ENCODE measurements at regions not wholly inside any gene's neighbourhood (a gene's known extent, or its start where the extent isn't known, plus 50 kb on each side); places are given as distances from the start of the nearest gene placed in this dataset.

- Mint-ChIP-seq H3K4me1 (ENCODE audit: unreplicated experiment) (no peaks in the 10 kb centered on the region), H3K36me3 (ENCODE audit: unreplicated experiment) (no peaks in the 10 kb centered on the region), H3K27me3 (ENCODE audit: unreplicated experiment) (peaks cover 4% of the 10 kb centered on the region), H3K9me3 (ENCODE audit: unreplicated experiment) (no peaks in the 10 kb centered on the region), H3K27ac (ENCODE audit: unreplicated experiment) (no peak overlapping the region), H3K4me3 (ENCODE audit: unreplicated experiment) (no peak overlapping the region)
- no peak for DNase-seq (ENCODE audit: extremely low spot score, unreplicated experiment)
- TF ChIP-seq CTCF (IDR thresholded peaks at IDR 0.05): no peak
Measured at GRCh38 chr3:24734019-24734418, 239.4 kb upstream of the THRB start.

GRCh38 chr3:24736701-24737100, 242.1 kb upstream of the THRB start:
- no peak overlapping the region for H3K27ac Mint-ChIP-seq (ENCODE audit: unreplicated experiment)
- H3K36me3 Mint-ChIP-seq (ENCODE audit: unreplicated experiment): no peaks in the 10 kb centered on the region
- peaks cover 5% of the 10 kb centered on the region for H3K4me1 Mint-ChIP-seq (ENCODE audit: unreplicated experiment)
- DNase-seq (ENCODE audit: extremely low spot score, unreplicated experiment): no peak
- no peak overlapping the region for H3K4me3 Mint-ChIP-seq (ENCODE audit: unreplicated experiment)
- H3K9me3 Mint-ChIP-seq (ENCODE audit: unreplicated experiment): no peaks in the 10 kb centered on the region
- peaks cover 4% of the 10 kb centered on the region for H3K27me3 Mint-ChIP-seq (ENCODE audit: unreplicated experiment)
- no peak for TF ChIP-seq CTCF (IDR thresholded peaks at IDR 0.05)

DNA sequence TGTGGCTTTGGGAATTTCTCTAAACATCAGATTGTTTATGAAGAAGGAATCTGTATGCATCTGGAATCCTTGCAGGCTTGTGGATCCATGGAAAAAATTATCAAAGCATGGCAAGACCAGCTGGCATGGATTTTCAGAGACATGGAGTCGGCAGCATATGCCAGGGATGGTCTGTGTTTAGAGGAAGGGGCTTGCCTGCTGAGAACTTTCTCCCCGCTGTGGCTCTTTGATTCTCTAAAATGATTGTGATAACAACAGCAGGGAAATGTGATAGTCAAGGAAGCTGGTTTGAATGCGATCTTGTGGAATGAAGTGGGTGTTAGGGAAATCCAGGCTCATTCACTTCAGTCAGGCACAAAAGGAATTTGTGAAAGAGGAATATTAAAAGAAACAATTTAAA, 245.7 kb upstream of the THRB start:
- no peak for TF ChIP-seq CTCF (IDR thresholded peaks at IDR 0.05)
- Mint-ChIP-seq H3K4me3 (ENCODE audit: unreplicated experiment) (no peak overlapping the region), H3K9me3 (ENCODE audit: unreplicated experiment) (no peaks in the 10 kb centered on the region), H3K4me1 (ENCODE audit: unreplicated experiment) (peaks cover 5% of the 10 kb centered on the region), H3K27me3 (ENCODE audit: unreplicated experiment) (no peaks in the 10 kb centered on the region), H3K36me3 (ENCODE audit: unreplicated experiment) (no peaks in the 10 kb centered on the region), H3K27ac (ENCODE audit: unreplicated experiment) (no peak overlapping the region)
- no peak for DNase-seq (ENCODE audit: extremely low spot score, unreplicated experiment)

DNA sequence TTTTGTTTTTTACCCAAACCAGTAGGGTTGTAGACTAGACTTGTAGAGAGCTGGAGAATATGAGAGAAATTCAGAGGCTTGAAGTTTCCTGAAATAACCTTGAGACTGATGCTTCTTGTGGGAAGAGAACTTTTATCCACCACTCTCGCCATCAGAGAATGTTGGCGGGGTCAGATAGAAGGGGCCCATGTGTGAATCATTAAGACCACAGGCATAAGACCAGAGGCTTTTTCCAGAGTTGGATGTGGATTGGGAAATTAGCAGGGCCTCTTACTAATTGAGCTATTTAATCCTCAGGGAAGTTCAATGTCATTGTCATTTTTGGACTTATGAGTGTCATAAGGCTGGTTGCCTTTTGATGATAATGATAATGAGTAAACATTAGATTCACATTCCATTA, 246.9 kb upstream of the THRB start:
- no peak for DNase-seq (ENCODE audit: extremely low spot score, unreplicated experiment)
- Mint-ChIP-seq H3K4me1 (ENCODE audit: unreplicated experiment) (peaks cover 5% of the 10 kb centered on the region), H3K4me3 (ENCODE audit: unreplicated experiment) (no peak overlapping the region), H3K36me3 (ENCODE audit: unreplicated experiment) (no peaks in the 10 kb centered on the region), H3K27me3 (ENCODE audit: unreplicated experiment) (no peaks in the 10 kb centered on the region), H3K9me3 (ENCODE audit: unreplicated experiment) (no peaks in the 10 kb centered on the region), H3K27ac (ENCODE audit: unreplicated experiment) (no peak overlapping the region)
- TF ChIP-seq CTCF (IDR thresholded peaks at IDR 0.05): no peak

DNA sequence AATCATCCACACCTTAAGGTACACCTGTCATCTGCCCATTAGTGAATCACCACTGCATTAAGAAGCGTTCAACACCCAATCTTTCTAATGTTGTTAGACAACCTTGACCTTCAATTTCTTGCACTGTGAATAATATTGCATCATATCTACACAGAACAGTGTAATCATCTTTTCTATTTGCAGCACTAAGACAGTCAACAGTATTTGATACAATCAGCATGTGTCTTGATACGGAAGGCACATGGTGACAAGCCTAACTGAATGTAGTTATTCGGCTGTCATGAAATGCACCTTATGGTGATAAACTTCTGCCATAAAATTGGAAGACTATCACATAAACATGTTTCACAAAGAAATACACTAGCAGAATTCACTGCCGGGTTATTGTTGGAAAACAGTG, 253.9 kb upstream of the THRB start:
- Mint-ChIP-seq H3K4me3 (ENCODE audit: unreplicated experiment) (no peak overlapping the region), H3K4me1 (ENCODE audit: unreplicated experiment) (no peaks in the 10 kb centered on the region)

More for the DNA sequence above, 253.9 kb upstream of the THRB start:
- H3K27me3 Mint-ChIP-seq (ENCODE audit: unreplicated experiment): peaks cover 12% of the 10 kb centered on the region
- H3K9me3 Mint-ChIP-seq (ENCODE audit: unreplicated experiment): no peaks in the 10 kb centered on the region
- H3K36me3 Mint-ChIP-seq (ENCODE audit: unreplicated experiment): no peaks in the 10 kb centered on the region
- no peak for TF ChIP-seq CTCF (IDR thresholded peaks at IDR 0.05)
- DNase-seq (ENCODE audit: extremely low spot score, unreplicated experiment): no peak
- H3K27ac Mint-ChIP-seq (ENCODE audit: unreplicated experiment): no peak overlapping the region

Measured in osteocyte (in vitro differentiated cells).